ENCODE measurements at regions not wholly inside any gene's neighbourhood (a gene's known extent, or its start where the extent isn't known, plus 50 kb on each side); places are given as distances from the start of the nearest gene placed in this dataset.

- TF ChIP-seq CTCF (IDR thresholded peaks at IDR 0.05; ENCODE audit: borderline replicate concordance, extremely low read depth, low read length, poor library complexity, severe bottlenecking) (no peak), EZH2 (IDR thresholded peaks at IDR 0.05; ENCODE audit: borderline replicate concordance, low read depth, low read length, severe bottlenecking) (no peak)
Measured at GRCh38 chr3:176090727-176091126, 1106.6 kb downstream of the TBL1XR1 start.
